ENCODE measurements at regions not wholly inside any gene's neighbourhood (a gene's known extent, or its start where the extent isn't known, plus 50 kb on each side); places are given as distances from the start of the nearest gene placed in this dataset.

DNA sequence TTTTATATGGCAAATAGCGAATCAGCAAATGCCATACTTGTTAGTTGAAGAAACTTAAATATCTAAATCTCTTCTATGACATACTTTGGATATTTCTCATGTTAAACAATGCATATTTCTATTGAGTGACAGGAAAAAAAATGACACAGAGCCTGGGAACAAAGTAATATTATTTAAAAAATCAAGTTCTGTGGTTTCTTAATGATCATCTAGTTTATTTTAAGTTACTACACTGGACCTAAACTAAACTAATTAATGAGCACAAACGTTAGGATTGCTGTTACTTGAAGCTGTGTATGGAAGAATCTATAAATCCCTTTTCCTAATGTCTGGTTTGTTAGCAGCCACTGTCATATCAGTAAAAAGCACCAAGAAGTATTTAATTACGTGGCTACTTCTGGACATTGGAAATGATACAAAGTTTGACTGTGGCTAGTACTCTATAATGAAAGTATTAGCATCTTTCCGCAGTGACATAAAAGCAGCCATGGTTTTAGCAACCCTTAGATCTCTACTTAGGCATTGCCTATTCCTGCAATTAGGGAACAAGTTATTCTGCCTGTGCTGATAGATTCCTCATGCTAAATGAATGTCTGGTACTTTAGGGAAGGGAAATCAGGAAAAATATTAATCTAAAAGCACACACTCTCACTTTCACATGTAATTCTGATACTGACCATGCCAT, 981.7 kb upstream of the B3GALT2 start:
- no peak for TF ChIP-seq FOXP2 (optimal IDR thresholded peaks at IDR 0.05; ENCODE audit: borderline replicate concordance, extremely low read depth, extremely low read length, insufficient read depth)
- TF ChIP-seq, protein P1, sequence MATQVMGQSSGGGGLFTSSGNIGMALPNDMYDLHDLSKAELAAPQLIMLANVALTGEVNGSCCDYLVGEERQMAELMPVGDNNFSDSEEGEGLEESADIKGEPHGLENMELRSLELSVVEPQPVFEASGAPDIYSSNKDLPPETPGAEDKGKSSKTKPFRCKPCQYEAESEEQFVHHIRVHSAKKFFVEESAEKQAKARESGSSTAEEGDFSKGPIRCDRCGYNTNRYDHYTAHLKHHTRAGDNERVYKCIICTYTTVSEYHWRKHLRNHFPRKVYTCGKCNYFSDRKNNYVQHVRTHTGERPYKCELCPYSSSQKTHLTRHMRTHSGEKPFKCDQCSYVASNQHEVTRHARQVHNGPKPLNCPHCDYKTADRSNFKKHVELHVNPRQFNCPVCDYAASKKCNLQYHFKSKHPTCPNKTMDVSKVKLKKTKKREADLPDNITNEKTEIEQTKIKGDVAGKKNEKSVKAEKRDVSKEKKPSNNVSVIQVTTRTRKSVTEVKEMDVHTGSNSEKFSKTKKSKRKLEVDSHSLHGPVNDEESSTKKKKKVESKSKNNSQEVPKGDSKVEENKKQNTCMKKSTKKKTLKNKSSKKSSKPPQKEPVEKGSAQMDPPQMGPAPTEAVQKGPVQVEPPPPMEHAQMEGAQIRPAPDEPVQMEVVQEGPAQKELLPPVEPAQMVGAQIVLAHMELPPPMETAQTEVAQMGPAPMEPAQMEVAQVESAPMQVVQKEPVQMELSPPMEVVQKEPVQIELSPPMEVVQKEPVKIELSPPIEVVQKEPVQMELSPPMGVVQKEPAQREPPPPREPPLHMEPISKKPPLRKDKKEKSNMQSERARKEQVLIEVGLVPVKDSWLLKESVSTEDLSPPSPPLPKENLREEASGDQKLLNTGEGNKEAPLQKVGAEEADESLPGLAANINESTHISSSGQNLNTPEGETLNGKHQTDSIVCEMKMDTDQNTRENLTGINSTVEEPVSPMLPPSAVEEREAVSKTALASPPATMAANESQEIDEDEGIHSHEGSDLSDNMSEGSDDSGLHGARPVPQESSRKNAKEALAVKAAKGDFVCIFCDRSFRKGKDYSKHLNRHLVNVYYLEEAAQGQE (IDR thresholded peaks at IDR 0.05; ENCODE audit: insufficient read depth in 1 of 2, low read depth in 2 of 2, low read length in 2 of 2) = no peak
- TF ChIP-seq TAF1 (IDR thresholded peaks at IDR 0.05; ENCODE audit: borderline replicate concordance, insufficient read depth, low read length) = no peak

DNA sequence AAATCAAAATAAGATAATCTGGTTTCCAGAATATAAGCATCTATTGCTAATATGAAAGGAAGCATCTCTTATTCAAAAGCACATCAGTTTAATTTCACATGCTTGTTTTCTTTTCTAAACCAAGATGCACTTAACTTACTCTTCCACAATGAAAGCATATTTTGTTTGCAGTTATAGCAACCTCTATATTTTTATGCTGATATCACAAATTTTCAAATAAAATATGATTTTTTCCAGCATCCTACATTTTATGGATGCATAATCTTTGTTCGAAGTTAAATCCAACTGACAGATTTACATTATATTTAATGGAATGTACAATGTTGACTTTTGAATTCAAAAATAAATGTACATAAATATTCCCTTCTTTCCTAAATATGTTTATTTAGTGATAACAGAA, 978.3 kb upstream of the B3GALT2 start:
- TF ChIP-seq, protein P1 (IDR thresholded peaks at IDR 0.05; ENCODE audit: insufficient read depth in 1 of 2, low read depth in 2 of 2, low read length in 2 of 2) = no peak
- no peak for TF ChIP-seq FOXP2 (optimal IDR thresholded peaks at IDR 0.05; ENCODE audit: borderline replicate concordance, extremely low read depth, extremely low read length, insufficient read depth)
- TF ChIP-seq TAF1 (IDR thresholded peaks at IDR 0.05; ENCODE audit: borderline replicate concordance, insufficient read depth, low read length) = no peak
- TF ChIP-seq POLR2AphosphoS5 (IDR thresholded peaks at IDR 0.05; ENCODE audit: low read depth, low read length) = no peak
- TF ChIP-seq SIN3A (IDR thresholded peaks at IDR 0.05; ENCODE audit: borderline replicate concordance, insufficient read depth, low read length) = no peak

DNA sequence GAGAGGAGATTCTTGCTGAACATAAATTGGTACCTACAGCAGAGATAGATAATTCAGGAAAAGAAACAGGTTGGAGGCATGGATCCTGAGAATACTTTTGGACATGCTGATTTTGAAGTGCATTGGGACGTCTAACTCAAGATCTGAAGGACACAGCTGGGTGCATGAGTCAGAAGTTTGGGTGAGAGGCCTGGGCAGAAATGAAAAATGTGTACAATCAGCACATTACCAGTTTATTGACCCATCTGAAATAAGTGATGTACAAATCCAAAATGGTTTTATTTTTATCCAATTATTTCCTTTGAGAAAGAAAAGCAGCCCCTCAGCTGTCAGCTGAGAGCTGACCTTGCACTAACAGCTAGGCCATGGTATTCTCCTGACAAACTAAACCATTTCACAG, 975.2 kb upstream of the B3GALT2 start:
- no peak for TF ChIP-seq POLR2AphosphoS5 (IDR thresholded peaks at IDR 0.05; ENCODE audit: low read depth, low read length)
- TF ChIP-seq, protein P1 (IDR thresholded peaks at IDR 0.05; ENCODE audit: insufficient read depth in 1 of 2, low read depth in 2 of 2, low read length in 2 of 2) = no peak

DNA sequence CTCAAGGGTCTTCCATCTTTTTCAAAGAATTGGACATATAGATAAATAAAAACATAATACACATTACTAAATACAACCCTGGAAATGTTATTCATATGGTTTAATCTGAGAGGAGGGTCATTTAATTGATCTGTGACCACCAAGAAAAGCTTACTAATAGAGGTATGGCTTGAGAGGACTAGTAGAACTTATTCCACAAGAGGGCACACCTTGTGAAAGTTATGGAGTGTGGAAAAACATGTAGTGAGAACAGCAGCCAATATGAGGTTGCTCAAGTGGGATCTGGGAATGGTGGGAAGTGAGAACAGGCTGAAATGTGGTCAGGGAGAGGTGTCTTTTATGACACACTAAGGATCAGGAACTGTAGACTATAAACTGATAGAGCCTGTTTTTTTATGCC, 973.5 kb upstream of the B3GALT2 start:
- TF ChIP-seq TAF1 (IDR thresholded peaks at IDR 0.05; ENCODE audit: borderline replicate concordance, insufficient read depth, low read length) (no peak), FOXP2 (optimal IDR thresholded peaks at IDR 0.05; ENCODE audit: borderline replicate concordance, extremely low read depth, extremely low read length, insufficient read depth) (no peak), POLR2AphosphoS5 (IDR thresholded peaks at IDR 0.05; ENCODE audit: low read depth, low read length) (no peak), SIN3A (IDR thresholded peaks at IDR 0.05; ENCODE audit: borderline replicate concordance, insufficient read depth, low read length) (no peak)
- TF ChIP-seq, protein P1 (IDR thresholded peaks at IDR 0.05; ENCODE audit: insufficient read depth in 1 of 2, low read depth in 2 of 2, low read length in 2 of 2) = no peak

DNA sequence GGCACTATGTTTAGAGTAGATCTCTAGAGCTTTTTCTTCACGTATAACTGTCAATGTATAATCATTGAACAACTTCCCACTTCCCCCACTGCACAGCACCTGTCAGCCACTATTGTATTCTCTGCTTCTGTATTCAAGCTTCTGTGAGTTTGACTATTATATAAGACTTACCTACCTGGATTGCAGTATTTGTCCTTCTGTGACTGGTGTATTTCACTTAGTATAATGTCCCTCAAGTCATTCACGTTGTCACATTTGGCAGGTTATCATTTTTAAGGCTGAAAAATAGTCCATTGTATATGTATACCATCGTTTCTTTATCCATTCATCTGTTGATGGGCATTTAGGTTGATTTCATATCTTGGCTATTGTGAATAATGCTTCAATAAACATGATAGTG, 969.5 kb upstream of the B3GALT2 start:
- TF ChIP-seq, protein P1 (IDR thresholded peaks at IDR 0.05; ENCODE audit: insufficient read depth in 1 of 2, low read depth in 2 of 2, low read length in 2 of 2) = no peak
- no peak for TF ChIP-seq FOXP2 (optimal IDR thresholded peaks at IDR 0.05; ENCODE audit: borderline replicate concordance, extremely low read depth, extremely low read length, insufficient read depth)
- TF ChIP-seq SIN3A (IDR thresholded peaks at IDR 0.05; ENCODE audit: borderline replicate concordance, insufficient read depth, low read length) = no peak
- no peak for TF ChIP-seq TAF1 (IDR thresholded peaks at IDR 0.05; ENCODE audit: borderline replicate concordance, insufficient read depth, low read length)
- TF ChIP-seq POLR2AphosphoS5 (IDR thresholded peaks at IDR 0.05; ENCODE audit: low read depth, low read length) = no peak
